ENCODE measurements at regions not wholly inside any gene's neighbourhood (a gene's known extent, or its start where the extent isn't known, plus 50 kb on each side); places are given as distances from the start of the nearest gene placed in this dataset.

GRCh38 chr5:87949676-87950631, 318.7 kb downstream of the TMEM161B start:
- no peak for ATAC-seq (replicated peaks)
- Mint-ChIP-seq H3K27me3 (peaks cover 8% of the 10 kb centered on the region), H3K36me3 (ENCODE audit: low read depth) (no peaks in the 10 kb centered on the region), H3K27ac (no peak overlapping the region), H3K4me1 (no peaks in the 10 kb centered on the region), H3K4me3 (no peak overlapping the region), H3K9me3 (no peaks in the 10 kb centered on the region)

- Mint-ChIP-seq H3K4me3 (no peak overlapping the region), H3K4me1 (no peaks in the 10 kb centered on the region), H3K36me3 (ENCODE audit: low read depth) (no peaks in the 10 kb centered on the region), H3K9me3 (no peaks in the 10 kb centered on the region), H3K27me3 (peaks cover 8% of the 10 kb centered on the region), H3K27ac (no peak overlapping the region)
- no peak for ATAC-seq (replicated peaks)
Measured at GRCh38 chr5:87948486-87948885, 320.2 kb downstream of the TMEM161B start.

DNA sequence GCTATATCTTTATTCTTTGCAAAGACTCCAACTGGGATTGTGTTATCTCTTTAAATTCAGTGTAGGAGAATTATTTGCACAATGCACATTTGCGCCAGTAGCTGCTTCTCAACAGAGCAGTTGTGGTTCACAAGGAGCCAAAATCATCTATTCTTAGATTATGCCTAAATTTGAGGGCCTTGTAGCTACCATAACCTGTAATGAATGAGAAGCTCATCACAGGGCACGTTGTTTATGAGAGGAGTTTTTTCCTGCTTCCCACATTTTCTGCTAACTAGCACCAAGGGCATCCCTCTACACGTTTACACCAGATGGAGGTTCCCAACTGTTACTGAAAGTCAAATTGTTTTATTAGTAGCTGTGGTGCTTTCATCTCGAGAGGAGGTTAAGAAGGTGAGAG, 322.4 kb downstream of the TMEM161B start:
- no peaks in the 10 kb centered on the region for H3K9me3 Mint-ChIP-seq
- peaks cover 8% of the 10 kb centered on the region for H3K27me3 Mint-ChIP-seq
- no peak overlapping the region for H3K27ac Mint-ChIP-seq
- no peaks in the 10 kb centered on the region for H3K36me3 Mint-ChIP-seq (ENCODE audit: low read depth)
- H3K4me1 Mint-ChIP-seq = no peaks in the 10 kb centered on the region
- H3K4me3 Mint-ChIP-seq = no peak overlapping the region
- ATAC-seq (replicated peaks) = no peak

- H3K4me1 Mint-ChIP-seq = no peaks in the 10 kb centered on the region
- H3K27me3 Mint-ChIP-seq = peaks cover 8% of the 10 kb centered on the region
- H3K9me3 Mint-ChIP-seq = no peaks in the 10 kb centered on the region
- H3K36me3 Mint-ChIP-seq (ENCODE audit: low read depth) = no peaks in the 10 kb centered on the region
- ATAC-seq (replicated peaks) = no peak
- H3K4me3 Mint-ChIP-seq = no peak overlapping the region
- H3K27ac Mint-ChIP-seq = no peak overlapping the region
Measured at GRCh38 chr5:87945286-87945650, 323.4 kb downstream of the TMEM161B start.

DNA sequence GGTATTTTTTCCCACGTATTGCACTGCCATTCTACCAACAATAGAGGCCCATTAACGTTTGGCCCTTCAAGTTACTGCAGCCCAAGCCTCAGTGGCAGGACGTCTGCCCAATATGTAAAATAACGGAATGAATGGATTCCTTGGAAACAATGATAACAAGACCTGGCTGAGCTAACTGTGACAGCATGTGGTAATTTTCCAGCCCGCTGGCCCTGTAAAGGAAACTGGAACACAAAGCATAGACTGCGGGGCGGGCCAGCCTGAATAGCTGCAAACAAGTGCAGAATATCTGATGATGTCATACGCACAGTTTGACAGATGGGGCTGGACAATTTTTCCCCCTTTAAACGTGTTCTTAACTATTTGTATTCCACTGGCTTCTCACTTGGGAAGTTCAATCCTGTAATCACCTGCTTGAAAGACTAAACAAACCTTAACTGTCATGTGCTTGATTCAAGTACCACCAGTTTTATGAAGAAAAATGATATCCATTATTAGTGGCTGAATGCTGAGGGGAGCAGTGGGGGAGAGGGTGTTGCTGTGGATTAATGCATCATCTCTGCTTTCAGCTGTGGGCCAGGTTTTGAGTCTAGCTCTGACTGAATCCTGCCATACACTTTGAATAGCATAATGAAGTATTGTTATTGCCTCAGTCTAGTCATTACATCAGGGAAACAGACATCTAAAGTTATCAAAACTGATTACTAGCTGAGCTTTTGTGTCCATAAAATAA, 323.9 kb downstream of the TMEM161B start:
- Mint-ChIP-seq H3K4me3 (no peak overlapping the region), H3K4me1 (no peaks in the 10 kb centered on the region), H3K27me3 (peaks cover 8% of the 10 kb centered on the region), H3K27ac (no peak overlapping the region), H3K36me3 (ENCODE audit: low read depth) (no peaks in the 10 kb centered on the region), H3K9me3 (no peaks in the 10 kb centered on the region)
- no peak for ATAC-seq (replicated peaks)

- H3K27ac Mint-ChIP-seq = no peak overlapping the region
- peaks cover 4% of the 10 kb centered on the region for H3K27me3 Mint-ChIP-seq
- H3K36me3 Mint-ChIP-seq (ENCODE audit: low read depth) = no peaks in the 10 kb centered on the region
- no peaks in the 10 kb centered on the region for H3K9me3 Mint-ChIP-seq
- H3K4me1 Mint-ChIP-seq = no peaks in the 10 kb centered on the region
- no peak for ATAC-seq (replicated peaks)
- no peak overlapping the region for H3K4me3 Mint-ChIP-seq
Measured at GRCh38 chr5:87940775-87941174, 327.9 kb downstream of the TMEM161B start.

DNA sequence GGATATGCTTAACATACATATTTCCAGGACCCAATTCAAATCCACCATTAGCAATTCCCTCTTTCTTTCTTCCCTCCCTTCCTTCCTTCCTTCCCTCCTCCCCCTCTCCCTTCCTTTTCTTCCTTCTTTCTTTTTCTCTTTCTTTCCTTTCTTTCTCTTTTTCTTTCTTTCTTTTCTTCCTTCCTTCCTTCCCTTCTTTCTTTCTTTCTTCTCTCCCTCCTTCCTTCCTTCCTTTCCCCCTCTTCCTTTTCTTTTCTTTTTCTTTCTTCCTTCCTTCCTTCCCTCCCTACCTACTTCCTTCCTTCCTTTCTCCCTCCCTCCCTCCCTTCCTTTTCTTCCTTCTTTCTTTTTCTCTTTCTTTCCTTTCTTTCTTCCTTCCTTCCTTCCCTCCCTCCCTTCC, 332.0 kb downstream of the TMEM161B start:
- no peak overlapping the region for H3K4me3 Mint-ChIP-seq
- no peaks in the 10 kb centered on the region for H3K9me3 Mint-ChIP-seq
- no peaks in the 10 kb centered on the region for H3K27me3 Mint-ChIP-seq
- H3K4me1 Mint-ChIP-seq = no peaks in the 10 kb centered on the region
- no peak overlapping the region for H3K27ac Mint-ChIP-seq
- H3K36me3 Mint-ChIP-seq (ENCODE audit: low read depth) = no peaks in the 10 kb centered on the region
- ATAC-seq (replicated peaks) = no peak

DNA sequence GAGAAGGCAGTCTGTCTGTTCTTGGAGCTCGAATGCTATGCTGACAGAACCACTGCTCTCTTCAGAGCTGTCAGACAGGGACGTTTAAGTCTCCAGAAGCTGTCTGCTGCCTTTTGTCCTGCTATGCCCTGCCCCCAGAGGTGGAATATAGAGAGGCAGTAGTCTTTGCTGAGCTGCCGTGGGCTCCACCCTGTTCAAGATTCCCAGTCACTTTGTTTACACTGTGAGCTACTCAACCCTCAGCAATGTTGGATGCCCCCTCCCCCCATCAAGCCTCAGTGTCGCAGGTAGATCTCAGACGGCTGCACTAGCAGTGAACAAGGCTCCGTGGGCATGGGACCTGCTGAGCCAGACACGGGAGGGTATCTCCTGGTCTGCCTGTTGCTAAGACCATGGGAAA, 344.2 kb downstream of the TMEM161B start:
- H3K27ac Mint-ChIP-seq = no peak overlapping the region
- H3K36me3 Mint-ChIP-seq (ENCODE audit: low read depth) = no peaks in the 10 kb centered on the region
- no peaks in the 10 kb centered on the region for H3K27me3 Mint-ChIP-seq
- no peak for ATAC-seq (replicated peaks)
- H3K9me3 Mint-ChIP-seq = peaks cover 7% of the 10 kb centered on the region
- no peak overlapping the region for H3K4me3 Mint-ChIP-seq
- no peaks in the 10 kb centered on the region for H3K4me1 Mint-ChIP-seq

- no peaks in the 10 kb centered on the region for H3K36me3 Mint-ChIP-seq (ENCODE audit: low read depth)
- peaks cover 7% of the 10 kb centered on the region for H3K9me3 Mint-ChIP-seq
- H3K27me3 Mint-ChIP-seq = no peaks in the 10 kb centered on the region
- H3K4me1 Mint-ChIP-seq = no peaks in the 10 kb centered on the region
- ATAC-seq (replicated peaks) = no peak
- no peak overlapping the region for H3K4me3 Mint-ChIP-seq
- H3K27ac Mint-ChIP-seq = no peak overlapping the region
Measured at GRCh38 chr5:87916320-87916719, 352.3 kb downstream of the TMEM161B start.

- peaks cover 3% of the 10 kb centered on the region for H3K9me3 Mint-ChIP-seq
- H3K27ac Mint-ChIP-seq = no peak overlapping the region
- H3K27me3 Mint-ChIP-seq = peaks cover 3% of the 10 kb centered on the region
- H3K4me1 Mint-ChIP-seq = no peaks in the 10 kb centered on the region
- H3K4me3 Mint-ChIP-seq = no peak overlapping the region
- ATAC-seq (replicated peaks) = no peak
- H3K36me3 Mint-ChIP-seq (ENCODE audit: low read depth) = no peaks in the 10 kb centered on the region
Measured at GRCh38 chr5:87912419-87912818, 356.2 kb downstream of the TMEM161B start.

- Mint-ChIP-seq H3K4me1 (no peaks in the 10 kb centered on the region), H3K27ac (no peak overlapping the region), H3K9me3 (no peaks in the 10 kb centered on the region), H3K4me3 (no peak overlapping the region), H3K27me3 (peaks cover 3% of the 10 kb centered on the region), H3K36me3 (ENCODE audit: low read depth) (no peaks in the 10 kb centered on the region)
- ATAC-seq (replicated peaks) = no peak
Measured at GRCh38 chr5:87909382-87909781, 359.3 kb downstream of the TMEM161B start.

DNA sequence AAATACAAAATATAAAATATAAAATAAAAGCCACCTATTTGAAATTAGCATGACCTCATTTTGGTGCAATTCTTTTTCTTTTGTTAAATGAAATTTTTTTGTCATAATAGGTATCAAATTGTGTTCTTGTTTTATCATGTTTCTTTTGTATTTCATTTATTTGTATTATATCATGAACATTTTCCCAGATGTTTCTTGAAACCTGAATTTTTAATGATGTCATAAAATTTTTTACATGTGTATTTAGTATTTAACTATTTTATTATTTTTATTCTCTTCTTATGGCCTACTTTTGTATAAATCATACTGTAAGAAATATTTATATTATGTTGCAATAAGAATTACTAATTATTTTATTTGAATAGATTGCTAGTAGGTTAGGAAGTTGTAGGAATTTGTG, 361.7 kb downstream of the TMEM161B start:
- peaks cover 3% of the 10 kb centered on the region for H3K27me3 Mint-ChIP-seq
- H3K36me3 Mint-ChIP-seq (ENCODE audit: low read depth) = no peaks in the 10 kb centered on the region
- no peak overlapping the region for H3K27ac Mint-ChIP-seq
- H3K9me3 Mint-ChIP-seq = no peaks in the 10 kb centered on the region
- no peaks in the 10 kb centered on the region for H3K4me1 Mint-ChIP-seq
- no peak overlapping the region for H3K4me3 Mint-ChIP-seq
- ATAC-seq (replicated peaks) = no peak

DNA sequence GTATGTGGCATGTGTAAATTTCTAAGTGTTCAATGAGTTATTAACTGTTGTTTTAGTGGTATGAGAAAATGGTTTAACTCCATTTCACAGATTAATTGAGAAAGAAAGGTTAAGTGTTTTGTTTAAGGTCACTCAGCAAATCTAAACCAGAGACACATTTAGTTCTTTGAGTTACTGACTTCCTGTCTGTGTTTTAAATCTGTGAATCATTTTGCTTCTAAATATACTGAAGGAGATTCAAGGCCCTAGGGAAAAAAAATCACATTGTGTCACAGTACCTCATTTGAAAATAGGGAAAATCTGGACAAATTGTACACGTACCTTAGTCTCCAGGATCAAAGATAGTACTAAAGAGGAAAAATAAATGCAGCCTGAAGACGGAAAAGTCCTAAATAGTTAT, 368.2 kb downstream of the TMEM161B start:
- Mint-ChIP-seq H3K9me3 (no peaks in the 10 kb centered on the region), H3K4me3 (no peak overlapping the region), H3K36me3 (ENCODE audit: low read depth) (no peaks in the 10 kb centered on the region), H3K27ac (no peak overlapping the region), H3K4me1 (no peaks in the 10 kb centered on the region), H3K27me3 (no peaks in the 10 kb centered on the region)
- no peak for ATAC-seq (replicated peaks)

DNA sequence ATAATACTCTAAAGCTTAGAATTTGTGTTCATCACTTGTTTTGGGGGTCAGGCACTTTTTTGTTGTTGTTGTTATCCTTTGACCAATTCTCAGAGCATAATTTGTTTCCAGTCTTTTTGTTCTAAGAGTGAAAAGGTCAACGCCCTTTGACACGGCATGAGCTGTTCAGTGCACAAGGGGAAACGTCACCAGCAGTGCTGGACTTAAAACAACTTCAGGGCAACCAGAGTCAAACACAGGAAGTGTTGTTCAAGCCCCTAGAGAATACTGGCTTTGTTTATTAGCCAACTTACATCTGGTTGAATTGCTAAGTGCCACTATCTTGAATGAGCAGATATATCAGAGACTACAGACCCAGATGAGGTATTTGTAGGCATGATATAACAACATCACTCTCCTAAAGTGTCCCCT, 368.9 kb downstream of the TMEM161B start:
- H3K27me3 Mint-ChIP-seq = no peaks in the 10 kb centered on the region
- no peak overlapping the region for H3K27ac Mint-ChIP-seq

GRCh38 chr5:87899208-87899661, 369.4 kb downstream of the TMEM161B start:
- Mint-ChIP-seq H3K27ac (no peak overlapping the region), H3K27me3 (no peaks in the 10 kb centered on the region), H3K4me3 (no peak overlapping the region), H3K36me3 (ENCODE audit: low read depth) (no peaks in the 10 kb centered on the region), H3K9me3 (no peaks in the 10 kb centered on the region), H3K4me1 (no peaks in the 10 kb centered on the region)
- no peak for ATAC-seq (replicated peaks)

More for the DNA sequence above, 368.9 kb downstream of the TMEM161B start:
- no peaks in the 10 kb centered on the region for H3K9me3 Mint-ChIP-seq
- no peak for ATAC-seq (replicated peaks)
- H3K36me3 Mint-ChIP-seq (ENCODE audit: low read depth) = no peaks in the 10 kb centered on the region
- H3K4me3 Mint-ChIP-seq = no peak overlapping the region
- no peaks in the 10 kb centered on the region for H3K4me1 Mint-ChIP-seq
